ENCODE measurements at regions not wholly inside any gene's neighbourhood (a gene's known extent, or its start where the extent isn't known, plus 50 kb on each side); places are given as distances from the start of the nearest gene placed in this dataset.

DNA sequence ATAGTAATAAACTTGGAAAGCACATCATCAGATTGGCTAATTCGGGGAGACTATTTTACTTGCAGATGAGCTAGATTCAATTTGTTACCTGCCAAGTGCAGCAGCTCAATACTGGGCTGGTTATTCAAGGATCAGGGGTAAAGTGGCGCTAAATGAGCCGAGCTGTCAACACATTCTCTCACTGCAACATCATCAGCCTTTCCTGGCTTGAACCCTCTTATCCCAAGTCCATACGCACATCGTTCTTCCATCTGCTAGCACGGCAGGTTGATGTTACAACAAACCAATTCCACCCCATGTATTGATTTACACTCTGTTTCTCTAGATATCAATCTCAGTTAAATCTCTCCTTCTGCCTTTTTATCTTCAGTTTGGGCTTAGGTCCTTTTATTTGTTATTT lies 2101.5 kb upstream of the AGA start:
- DNase-seq, result no peak
- H4K5ac ChIP-seq (ENCODE audit: low read length), result no peak overlapping the region
- no peak overlapping the region for H2BK5ac ChIP-seq (ENCODE audit: low read length)
- H3K4me1 ChIP-seq (ENCODE audit: control insufficient read depth, low read depth, low read length), result no peaks in the 10 kb centered on the region
- no peaks in the 10 kb centered on the region for H3K79me1 ChIP-seq (ENCODE audit: low read length)
- no peak overlapping the region for H3K4me3 ChIP-seq (ENCODE audit: low read length)
- H3K23ac ChIP-seq (ENCODE audit: low read length), result no peak overlapping the region
- H3K27ac ChIP-seq (ENCODE audit: low read depth, low read length), result no peak overlapping the region
- H3K36me3 ChIP-seq (ENCODE audit: control insufficient read depth, insufficient read depth, low read length), result no peaks in the 10 kb centered on the region
- no peak overlapping the region for H3K18ac ChIP-seq (ENCODE audit: low read length)
- H3K4me2 ChIP-seq (ENCODE audit: low read length), result no peak overlapping the region
- H4K8ac ChIP-seq (ENCODE audit: low read depth, low read length), result no peak overlapping the region
- no peak overlapping the region for H3K9ac ChIP-seq (ENCODE audit: low read length)
- H3K27me3 ChIP-seq (ENCODE audit: insufficient read depth, low read length, poor library complexity), result no peaks in the 10 kb centered on the region
- no CpG with 5 or more reads among the region's 6 CpGs for WGBS (ENCODE audit: extremely low coverage, insufficient coverage, low lambda C conversion rate)
- H3K4ac ChIP-seq (ENCODE audit: low read depth, low read length), result no peak overlapping the region
- H2BK15ac ChIP-seq (replicated peaks; ENCODE audit: low read depth), result no peak overlapping the region
- no peaks in the 10 kb centered on the region for H3K79me2 ChIP-seq (ENCODE audit: control insufficient read depth, insufficient read depth, low read length)
- no peak overlapping the region for H2AK5ac ChIP-seq (ENCODE audit: low read length)
- H3K56ac ChIP-seq (ENCODE audit: low read length), result no peak overlapping the region
- H2BK120ac ChIP-seq (ENCODE audit: low read depth, low read length), result no peak overlapping the region

DNA sequence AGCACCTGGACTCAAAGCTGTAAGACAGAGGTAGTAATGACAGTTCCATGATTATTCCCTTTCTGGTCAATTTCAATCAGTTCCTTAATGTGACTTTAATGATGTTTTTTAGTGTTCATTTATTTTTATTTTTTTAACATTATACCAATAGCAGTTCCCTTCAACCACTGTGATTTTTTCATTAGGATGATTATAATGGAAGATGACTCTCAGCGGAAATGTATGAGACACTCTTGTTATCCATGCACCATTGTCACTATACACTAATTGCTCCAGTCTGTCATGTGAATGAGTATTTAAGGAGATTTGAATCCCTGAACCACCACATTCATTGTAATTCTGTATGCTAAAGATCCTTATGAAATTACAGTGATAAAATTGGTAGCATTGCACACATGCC lies 2102.3 kb upstream of the AGA start:
- H3K4me3 ChIP-seq (ENCODE audit: low read length), result no peak overlapping the region
- H3K4ac ChIP-seq (ENCODE audit: low read depth, low read length), result no peak overlapping the region
- H4K5ac ChIP-seq (ENCODE audit: low read length), result no peak overlapping the region
- no peak overlapping the region for H2AK5ac ChIP-seq (ENCODE audit: low read length)
- H2BK5ac ChIP-seq (ENCODE audit: low read length), result no peak overlapping the region
- H3K4me1 ChIP-seq (ENCODE audit: control insufficient read depth, low read depth, low read length), result no peaks in the 10 kb centered on the region
- H2BK15ac ChIP-seq (replicated peaks; ENCODE audit: low read depth), result no peak overlapping the region
- no peak overlapping the region for H2BK120ac ChIP-seq (ENCODE audit: low read depth, low read length)
- no peak overlapping the region for H3K4me2 ChIP-seq (ENCODE audit: low read length)
- no peak overlapping the region for H3K27ac ChIP-seq (ENCODE audit: low read depth, low read length)
- H3K18ac ChIP-seq (ENCODE audit: low read length), result no peak overlapping the region
- no peaks in the 10 kb centered on the region for H3K36me3 ChIP-seq (ENCODE audit: control insufficient read depth, insufficient read depth, low read length)
- WGBS (ENCODE audit: extremely low coverage, insufficient coverage, low lambda C conversion rate), result no CpG with 5 or more reads among the region's 1 CpG
- H3K56ac ChIP-seq (ENCODE audit: low read length), result no peak overlapping the region
- H4K8ac ChIP-seq (ENCODE audit: low read depth, low read length), result no peak overlapping the region
- H3K9ac ChIP-seq (ENCODE audit: low read length), result no peak overlapping the region
- no peaks in the 10 kb centered on the region for H3K79me2 ChIP-seq (ENCODE audit: control insufficient read depth, insufficient read depth, low read length)
- no peaks in the 10 kb centered on the region for H3K79me1 ChIP-seq (ENCODE audit: low read length)
- DNase-seq, result no peak
- no peak overlapping the region for H3K23ac ChIP-seq (ENCODE audit: low read length)
- H3K27me3 ChIP-seq (ENCODE audit: insufficient read depth, low read length, poor library complexity), result no peaks in the 10 kb centered on the region

DNA sequence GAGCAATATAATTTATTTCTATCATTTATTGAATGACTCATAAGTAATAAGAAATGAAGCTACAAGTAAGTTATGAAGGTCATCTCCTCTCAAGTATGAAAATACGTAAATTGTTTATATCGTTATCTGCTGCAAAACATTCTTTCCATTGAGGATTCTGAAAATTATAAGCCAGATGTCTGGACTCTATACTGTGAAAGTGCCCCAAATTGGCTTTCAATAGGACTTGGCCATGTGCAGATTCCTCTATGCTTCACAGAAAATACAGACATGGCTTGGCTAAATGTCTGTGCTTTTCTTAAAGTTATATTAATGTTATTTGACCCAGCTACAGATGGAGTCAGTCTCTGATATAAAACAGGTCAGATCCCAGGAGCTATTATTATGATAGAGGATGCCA lies 2109.9 kb upstream of the AGA start:
- WGBS (ENCODE audit: extremely low coverage, insufficient coverage, low lambda C conversion rate), result no CpG with 5 or more reads among the region's 2 CpGs
- H3K4me2 ChIP-seq (ENCODE audit: low read length), result no peak overlapping the region
- no peak overlapping the region for H2BK120ac ChIP-seq (ENCODE audit: low read depth, low read length)
- no peaks in the 10 kb centered on the region for H3K4me1 ChIP-seq (ENCODE audit: control insufficient read depth, low read depth, low read length)
- H3K18ac ChIP-seq (ENCODE audit: low read length), result no peak overlapping the region
- no peaks in the 10 kb centered on the region for H3K27me3 ChIP-seq (ENCODE audit: insufficient read depth, low read length, poor library complexity)
- no peak overlapping the region for H3K4ac ChIP-seq (ENCODE audit: low read depth, low read length)
- H2AK5ac ChIP-seq (ENCODE audit: low read length), result no peak overlapping the region
- H3K79me1 ChIP-seq (ENCODE audit: low read length), result no peaks in the 10 kb centered on the region
- H4K8ac ChIP-seq (ENCODE audit: low read depth, low read length), result no peak overlapping the region
- H2BK15ac ChIP-seq (replicated peaks; ENCODE audit: low read depth), result no peak overlapping the region
- no peak overlapping the region for H3K23ac ChIP-seq (ENCODE audit: low read length)
- no peaks in the 10 kb centered on the region for H3K79me2 ChIP-seq (ENCODE audit: control insufficient read depth, insufficient read depth, low read length)
- no peak overlapping the region for H4K5ac ChIP-seq (ENCODE audit: low read length)
- H3K36me3 ChIP-seq (ENCODE audit: control insufficient read depth, insufficient read depth, low read length), result no peaks in the 10 kb centered on the region
- no peak overlapping the region for H3K56ac ChIP-seq (ENCODE audit: low read length)
- no peak overlapping the region for H3K4me3 ChIP-seq (ENCODE audit: low read length)
- no peak overlapping the region for H3K9ac ChIP-seq (ENCODE audit: low read length)
- H2BK5ac ChIP-seq (ENCODE audit: low read length), result no peak overlapping the region
- no peak overlapping the region for H3K27ac ChIP-seq (ENCODE audit: low read depth, low read length)
- no peak for DNase-seq

DNA sequence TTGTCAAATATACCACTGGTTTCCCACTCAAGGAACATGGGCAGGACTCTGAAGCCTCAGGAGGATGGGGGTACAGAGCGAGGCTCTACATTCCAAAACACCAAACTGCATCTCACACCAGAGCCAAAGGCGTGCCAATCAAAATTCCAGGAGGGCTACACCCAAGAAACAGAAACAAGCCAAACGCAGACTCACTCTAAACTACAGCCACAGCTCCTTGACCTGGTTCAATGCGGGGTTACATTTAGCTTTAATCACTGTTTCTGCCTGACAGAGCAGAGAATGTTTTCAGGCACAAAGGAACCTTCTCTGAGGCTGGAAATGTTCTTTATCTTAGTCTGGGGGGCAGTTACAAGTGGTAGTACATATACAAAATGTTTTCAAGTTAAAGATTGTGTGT lies 2121.5 kb upstream of the AGA start:
- Histone ChIP-seq H3K23ac (ENCODE audit: low read length) (no peak overlapping the region), H2BK120ac (ENCODE audit: low read depth, low read length) (no peak overlapping the region), H3K4me3 (ENCODE audit: low read length) (no peak overlapping the region), H3K27me3 (ENCODE audit: insufficient read depth, low read length, poor library complexity) (no peaks in the 10 kb centered on the region), H3K79me2 (ENCODE audit: control insufficient read depth, insufficient read depth, low read length) (no peaks in the 10 kb centered on the region), H3K4me1 (ENCODE audit: control insufficient read depth, low read depth, low read length) (no peaks in the 10 kb centered on the region), H3K4me2 (ENCODE audit: low read length) (no peak overlapping the region), H2BK5ac (ENCODE audit: low read length) (no peak overlapping the region), H4K5ac (ENCODE audit: low read length) (no peak overlapping the region), H3K79me1 (ENCODE audit: low read length) (no peaks in the 10 kb centered on the region), H2AK5ac (ENCODE audit: low read length) (no peak overlapping the region), H3K27ac (ENCODE audit: low read depth, low read length) (no peak overlapping the region), H3K18ac (ENCODE audit: low read length) (no peak overlapping the region), H2BK15ac (replicated peaks; ENCODE audit: low read depth) (no peak overlapping the region), H3K9ac (ENCODE audit: low read length) (no peak overlapping the region), H3K4ac (ENCODE audit: low read depth, low read length) (no peak overlapping the region), H3K56ac (ENCODE audit: low read length) (no peak overlapping the region), H4K8ac (ENCODE audit: low read depth, low read length) (no peak overlapping the region), H3K36me3 (ENCODE audit: control insufficient read depth, insufficient read depth, low read length) (no peaks in the 10 kb centered on the region)
- no peak for DNase-seq
- WGBS (ENCODE audit: extremely low coverage, insufficient coverage, low lambda C conversion rate), result no CpG with 5 or more reads among the region's 4 CpGs

DNA sequence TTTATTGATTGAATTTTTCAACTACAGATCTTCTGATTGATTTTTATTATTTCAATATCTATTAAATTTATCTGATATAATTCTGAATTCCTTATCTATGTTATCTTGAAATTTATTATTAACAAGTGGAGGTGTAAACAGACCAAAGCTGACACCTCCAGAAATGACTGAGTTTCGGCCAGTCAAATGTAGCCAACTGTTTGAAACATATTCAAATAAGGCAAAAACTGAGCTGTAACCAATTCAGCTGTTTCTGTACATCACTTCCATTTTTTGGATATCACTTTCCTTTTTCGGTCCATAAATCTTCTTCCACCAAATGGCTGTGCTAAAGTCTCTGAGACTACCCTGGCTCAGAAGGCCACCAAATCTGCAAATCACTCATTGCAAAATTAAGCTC lies 2127.3 kb upstream of the AGA start:
- Histone ChIP-seq H3K56ac (ENCODE audit: low read length) (no peak overlapping the region), H3K4ac (ENCODE audit: low read depth, low read length) (no peak overlapping the region), H3K27ac (ENCODE audit: low read depth, low read length) (no peak overlapping the region), H3K27me3 (ENCODE audit: insufficient read depth, low read length, poor library complexity) (no peaks in the 10 kb centered on the region), H3K23ac (ENCODE audit: low read length) (no peak overlapping the region), H3K9ac (ENCODE audit: low read length) (no peak overlapping the region), H2BK15ac (replicated peaks; ENCODE audit: low read depth) (no peak overlapping the region), H3K4me1 (ENCODE audit: control insufficient read depth, low read depth, low read length) (no peaks in the 10 kb centered on the region), H3K18ac (ENCODE audit: low read length) (no peak overlapping the region), H3K79me2 (ENCODE audit: control insufficient read depth, insufficient read depth, low read length) (no peaks in the 10 kb centered on the region), H4K5ac (ENCODE audit: low read length) (no peak overlapping the region), H2BK120ac (ENCODE audit: low read depth, low read length) (no peak overlapping the region), H2AK5ac (ENCODE audit: low read length) (no peak overlapping the region), H3K79me1 (ENCODE audit: low read length) (no peaks in the 10 kb centered on the region), H3K36me3 (ENCODE audit: control insufficient read depth, insufficient read depth, low read length) (no peaks in the 10 kb centered on the region), H3K4me2 (ENCODE audit: low read length) (no peak overlapping the region), H3K4me3 (ENCODE audit: low read length) (no peak overlapping the region), H4K8ac (ENCODE audit: low read depth, low read length) (no peak overlapping the region), H2BK5ac (ENCODE audit: low read length) (no peak overlapping the region)
- DNase-seq, result no peak
- no CpG with 5 or more reads among the region's 2 CpGs for WGBS (ENCODE audit: extremely low coverage, insufficient coverage, low lambda C conversion rate)

DNA sequence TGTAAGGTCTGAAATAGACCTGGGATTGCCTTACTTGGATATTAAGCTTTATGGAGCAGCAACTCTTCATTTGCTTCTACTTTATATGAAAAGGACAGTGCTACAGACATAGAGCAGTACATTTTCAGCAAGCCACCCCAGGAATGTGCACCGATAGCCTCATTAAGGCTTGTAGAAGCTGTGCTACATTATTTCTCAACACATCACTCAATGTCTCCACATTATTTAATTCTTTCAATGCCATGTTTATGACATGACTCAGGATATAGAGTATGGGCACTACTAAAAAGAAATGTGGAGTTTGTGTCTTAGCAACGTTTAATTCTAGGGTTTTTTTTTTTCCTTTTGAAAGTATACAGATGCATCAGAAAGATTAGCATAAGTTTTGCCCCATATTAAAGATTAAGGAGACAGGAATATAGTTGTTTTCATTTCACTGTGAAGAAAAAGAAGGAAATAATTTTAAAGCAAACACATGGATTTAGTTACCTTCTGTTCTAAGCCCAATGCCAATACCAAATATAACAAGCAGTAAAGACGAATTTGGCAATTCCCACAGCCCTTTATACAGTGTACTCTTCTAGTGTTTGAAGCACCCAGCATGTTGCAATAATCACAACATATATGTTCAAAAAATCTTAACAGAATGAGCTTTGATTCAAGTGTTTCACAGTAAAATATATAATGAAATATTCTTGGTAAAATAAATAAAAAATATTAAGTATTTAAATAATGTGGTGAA lies 2140.1 kb upstream of the AGA start:
- no CpG with 5 or more reads among the region's 3 CpGs for WGBS (ENCODE audit: extremely low coverage, insufficient coverage, low lambda C conversion rate)
- H2BK15ac ChIP-seq (replicated peaks; ENCODE audit: low read depth), result no peak overlapping the region
- no peak overlapping the region for H2BK120ac ChIP-seq (ENCODE audit: low read depth, low read length)
- no peak overlapping the region for H4K8ac ChIP-seq (ENCODE audit: low read depth, low read length)
- no peak overlapping the region for H2BK5ac ChIP-seq (ENCODE audit: low read length)
- no peak overlapping the region for H4K5ac ChIP-seq (ENCODE audit: low read length)
- H3K4me3 ChIP-seq (ENCODE audit: low read length), result no peak overlapping the region
- no peak overlapping the region for H3K18ac ChIP-seq (ENCODE audit: low read length)
- no peak overlapping the region for H3K56ac ChIP-seq (ENCODE audit: low read length)
- no peaks in the 10 kb centered on the region for H3K27me3 ChIP-seq (ENCODE audit: insufficient read depth, low read length, poor library complexity)
- no peaks in the 10 kb centered on the region for H3K36me3 ChIP-seq (ENCODE audit: control insufficient read depth, insufficient read depth, low read length)
- H3K79me2 ChIP-seq (ENCODE audit: control insufficient read depth, insufficient read depth, low read length), result no peaks in the 10 kb centered on the region
- no peak overlapping the region for H3K9ac ChIP-seq (ENCODE audit: low read length)
- H3K4me1 ChIP-seq (ENCODE audit: control insufficient read depth, low read depth, low read length), result no peaks in the 10 kb centered on the region
- no peak overlapping the region for H3K23ac ChIP-seq (ENCODE audit: low read length)
- no peak for DNase-seq
- no peak overlapping the region for H3K27ac ChIP-seq (ENCODE audit: low read depth, low read length)
- H3K4ac ChIP-seq (ENCODE audit: low read depth, low read length), result no peak overlapping the region
- no peaks in the 10 kb centered on the region for H3K79me1 ChIP-seq (ENCODE audit: low read length)
- no peak overlapping the region for H2AK5ac ChIP-seq (ENCODE audit: low read length)
- no peak overlapping the region for H3K4me2 ChIP-seq (ENCODE audit: low read length)

All from mesendoderm (in vitro differentiated cells).